Liver (tissue), 8 donors: ENCODE measurements at regions not wholly inside any gene's neighbourhood (a gene's known extent, or its start where the extent isn't known, plus 50 kb on each side); places are given as distances from the start of the nearest gene placed in this dataset.

Experiments used
- DNase-seq: peaks from one replicate; pipeline ENCODE4 v3.0.0-alpha.2; 2017; ENCODE audit warnings: low spot score
- H3K27ac ChIP-seq, 2 donors: one replicate each; pipeline ENCODE4 v1.7.0; 2013; ENCODE audit warnings: inconsistent platforms in 2 of 2, low read length in 2 of 2, control low read depth in 1 of 2, low read depth in 1 of 2, mild to moderate bottlenecking in 1 of 2
- H3K27me3 ChIP-seq, 4 donors: one replicate each; pipeline versions ENCODE4 v1.6.1 to v1.7.0; 2013; ENCODE audit warnings: low read length in 3 of 4, inconsistent platforms in 1 of 4, mild to moderate bottlenecking in 1 of 4, moderate library complexity in 1 of 4; ENCODE audit not compliant: control insufficient read depth in 4 of 4, insufficient read depth in 4 of 4
- H3K36me3 ChIP-seq, 4 donors: one replicate each; pipeline versions ENCODE4 v1.6.1 to v1.7.0; 2013; ENCODE audit warnings: low read length in 3 of 4, mild to moderate bottlenecking in 3 of 4, low read depth in 1 of 4, moderate library complexity in 1 of 4; ENCODE audit not compliant: control insufficient read depth in 4 of 4, insufficient read depth in 3 of 4
- H3K4me1 ChIP-seq, 4 donors: one replicate each; pipeline versions ENCODE4 v1.6.1 to v1.7.0; 2013; ENCODE audit warnings: low read length in 3 of 4, mild to moderate bottlenecking in 3 of 4, moderate library complexity in 1 of 4; ENCODE audit not compliant: control insufficient read depth in 4 of 4, insufficient read depth in 4 of 4
- H3K4me3 ChIP-seq, 3 donors: one replicate each; pipeline versions ENCODE4 v1.6.1 to v1.7.0; 2013; ENCODE audit warnings: low read length in 3 of 3, control low read depth in 1 of 3, low read depth in 1 of 3, mild to moderate bottlenecking in 1 of 3
- H3K9ac ChIP-seq, 2 donors: one replicate each; pipeline ENCODE4 v1.7.0; 2013; ENCODE audit warnings: low read length in 2 of 2, mild to moderate bottlenecking in 2 of 2, moderate library complexity in 2 of 2, control low read depth in 1 of 2, low read depth in 1 of 2
- H3K9me3 ChIP-seq, 4 donors: one replicate each; pipeline versions ENCODE4 v1.6.1 to v1.7.0; 2013; ENCODE audit warnings: low read length in 3 of 4; ENCODE audit not compliant: control insufficient read depth in 4 of 4
- CTCF ChIP-seq: fragments of 150-350 bp; IDR thresholded peaks from 2 replicates; pipeline ENCODE4 v1.5.1; 2017; ENCODE audit warnings: improper control_type of control experiment, low read depth, low read length; ENCODE audit not compliant: missing input control
- EGR1 ChIP-seq, 2 donors: IDR thresholded peaks; 2 replicates each; pipeline ENCODE4 v1.6.1; 2016 to 2018; ENCODE audit warnings: antibody characterized with exemption in 2 of 2, low read depth in 2 of 2
- FOXA1 ChIP-seq: IDR thresholded peaks from 2 replicates; pipeline ENCODE4 v1.6.1; 2016; ENCODE audit warnings: antibody characterized with exemption
- FOXA2 ChIP-seq: IDR thresholded peaks from 2 replicates; pipeline ENCODE4 v1.6.1; 2016; ENCODE audit warnings: antibody characterized with exemption
- GABPA ChIP-seq, 2 donors: IDR thresholded peaks in 1 of 2; conservative IDR thresholded peaks in 1 of 2; 2 replicates each; pipeline ENCODE4 v1.6.1; 2016; ENCODE audit warnings: antibody characterized with exemption in 2 of 2, mild to moderate bottlenecking in 1 of 2, moderate library complexity in 1 of 2
- HNF4A ChIP-seq, 2 donors: conservative IDR thresholded peaks; 2 replicates each; pipeline ENCODE4 v1.6.1; 2016; ENCODE audit warnings: antibody characterized with exemption in 2 of 2, mild to moderate bottlenecking in 2 of 2
- HNF4G ChIP-seq: IDR thresholded peaks from 2 replicates; pipeline ENCODE4 v1.6.1; 2016; ENCODE audit warnings: antibody characterized with exemption
- JUND ChIP-seq, 2 donors: IDR thresholded peaks; 2 replicates each; pipeline ENCODE4 v1.6.1; 2016; ENCODE audit warnings: antibody characterized with exemption in 2 of 2
- RAD21 ChIP-seq, 2 donors: IDR thresholded peaks; 2 replicates each; pipeline ENCODE4 v1.6.1; 2016; ENCODE audit warnings: antibody characterized with exemption in 2 of 2, mild to moderate bottlenecking in 2 of 2
- REST ChIP-seq: IDR thresholded peaks from 2 replicates; pipeline ENCODE4 v1.6.1; 2016; ENCODE audit warnings: antibody characterized with exemption, mild to moderate bottlenecking
- RXRA ChIP-seq, 2 donors: IDR thresholded peaks; 2 replicates each; pipeline ENCODE4 v1.6.1; 2017 to 2018; ENCODE audit warnings: antibody characterized with exemption in 2 of 2, mild to moderate bottlenecking in 1 of 2
- SP1 ChIP-seq: IDR thresholded peaks from 2 replicates; pipeline ENCODE4 v1.6.1; 2018; ENCODE audit warnings: antibody characterized with exemption, mild to moderate bottlenecking
- TAF1 ChIP-seq: conservative IDR thresholded peaks from 2 replicates; pipeline ENCODE4 v1.6.1; 2016; ENCODE audit warnings: antibody characterized with exemption, mild to moderate bottlenecking
- ZBTB33 ChIP-seq: IDR thresholded peaks from 2 replicates; pipeline ENCODE4 v1.6.1; 2016; ENCODE audit warnings: antibody characterized with exemption
- WGBS: extraction: QIAGEN DNeasy Blood & Tissue Kit; methylation state at CpG from one replicate; pipeline ENCODE4 v1.1.7; 2013; 5-methylcytosine and 5-hydroxymethylcytosine counted together
- donor health status: healthy.
- donor health status: healthy.
- donor health status: healthy.
- donor health status: healthy.
- donor health status: healthy.

GRCh38 chr12:17204289-17205054 lies 598.5 kb upstream of the LMO3 start:
- Histone ChIP-seq H3K9me3 (no peaks in the 10 kb centered on the region), H3K9ac (no peak overlapping the region), H3K27me3 (peaks cover 0 to 3% (median 0%) of the 10 kb centered on the region in 4 donors), H3K4me1 (no peaks in the 10 kb centered on the region), H3K27ac (no peak overlapping the region), H3K36me3 (no peaks in the 10 kb centered on the region), H3K4me3 (no peak overlapping the region)
- no peak for TF ChIP-seq FOXA2
- TF ChIP-seq CTCF: no peak
- 69% methylated on average over 3 of the region's 3 CpGs for WGBS
- no peak for DNase-seq

GRCh38 chr12:17203497-17203896 lies 597.5 kb upstream of the LMO3 start:
- H3K27ac ChIP-seq: no peak overlapping the region
- WGBS: 77% methylated on average over 5 of the region's 5 CpGs
- DNase-seq: no peak
- no peaks in the 10 kb centered on the region for H3K4me1 ChIP-seq
- H3K4me3 ChIP-seq: no peak overlapping the region
- H3K9ac ChIP-seq: no peak overlapping the region
- TF ChIP-seq HNF4A (conservative IDR thresholded peaks at IDR 0.05): no peak
- no peak for TF ChIP-seq EGR1 (IDR thresholded peaks at IDR 0.05; ENCODE audit: low read depth in 2 of 2)
- TF ChIP-seq CTCF: no peak
- TF ChIP-seq RXRA (IDR thresholded peaks at IDR 0.05): no peak
- TF ChIP-seq HNF4G: no peak
- no peaks in the 10 kb centered on the region for H3K9me3 ChIP-seq
- H3K36me3 ChIP-seq: no peaks in the 10 kb centered on the region
- H3K27me3 ChIP-seq: no peaks in the 10 kb centered on the region

- no peaks in the 10 kb centered on the region for H3K9me3 ChIP-seq
- no peaks in the 10 kb centered on the region for H3K27me3 ChIP-seq
- H3K4me3 ChIP-seq: no peak overlapping the region
- no peaks in the 10 kb centered on the region for H3K36me3 ChIP-seq
- no peak for DNase-seq
- H3K27ac ChIP-seq: no peak overlapping the region
- H3K9ac ChIP-seq: no peak overlapping the region
- no peaks in the 10 kb centered on the region for H3K4me1 ChIP-seq
- WGBS: 55% methylated on average over 3 of the region's 3 CpGs
- TF ChIP-seq HNF4A (conservative IDR thresholded peaks at IDR 0.05): no peak
- TF ChIP-seq CTCF: no peak
- TF ChIP-seq SP1: no peak
- TF ChIP-seq ZBTB33: no peak
- TF ChIP-seq HNF4G: no peak
- no peak for TF ChIP-seq EGR1 (IDR thresholded peaks at IDR 0.05; ENCODE audit: low read depth in 2 of 2)
- TF ChIP-seq GABPA (IDR thresholded peaks at IDR 0.05 in 1 of 2, conservative IDR thresholded peaks at IDR 0.05 in 1 of 2): no peak
- no peak for TF ChIP-seq FOXA2
- TF ChIP-seq RXRA (IDR thresholded peaks at IDR 0.05): no peak
- no peak for TF ChIP-seq TAF1
- TF ChIP-seq FOXA1: no peak
- TF ChIP-seq JUND (IDR thresholded peaks at IDR 0.05): no peak
- no peak for TF ChIP-seq RAD21 (IDR thresholded peaks at IDR 0.05)
- TF ChIP-seq REST: no peak
Measured at GRCh38 chr12:17197971-17198370, 592.0 kb upstream of the LMO3 start.
